GM12891 (cell line): ENCODE measurements at regions not wholly inside any gene's neighbourhood (a gene's known extent, or its start where the extent isn't known, plus 50 kb on each side); places are given as distances from the start of the nearest gene placed in this dataset.

Experiments
- PAX5 ChIP-seq: IDR thresholded peaks from 2 replicates; pipeline ENCODE4 v1.6.1; 2011; ENCODE audit warnings: low read length, moderate library complexity, mild to moderate bottlenecking; ENCODE audit not compliant: insufficient read depth, severe bottlenecking
- POLR2A ChIP-seq: IDR thresholded peaks from 2 replicates; pipeline ENCODE4 v1.6.1; 2011; ENCODE audit warnings: low read depth, low read length, control low read depth
- POLR2AphosphoS5 ChIP-seq: IDR thresholded peaks from 2 replicates; pipeline ENCODE4 v1.6.1; 2011; ENCODE audit warnings: low read depth, low read length, control low read depth
- POU2F2 ChIP-seq: IDR thresholded peaks from 2 replicates; pipeline ENCODE4 v1.6.1; 2011; ENCODE audit warnings: low read depth, mild to moderate bottlenecking, control low read depth, low read length, moderate library complexity
- SPI1 ChIP-seq: IDR thresholded peaks from 2 replicates; pipeline ENCODE4 v1.6.1; 2011; ENCODE audit warnings: low read depth, low read length, control low read depth
- TAF1 ChIP-seq: IDR thresholded peaks from 2 replicates; pipeline ENCODE4 v1.6.1; 2011; ENCODE audit warnings: low read depth, low read length, control low read depth

DNA sequence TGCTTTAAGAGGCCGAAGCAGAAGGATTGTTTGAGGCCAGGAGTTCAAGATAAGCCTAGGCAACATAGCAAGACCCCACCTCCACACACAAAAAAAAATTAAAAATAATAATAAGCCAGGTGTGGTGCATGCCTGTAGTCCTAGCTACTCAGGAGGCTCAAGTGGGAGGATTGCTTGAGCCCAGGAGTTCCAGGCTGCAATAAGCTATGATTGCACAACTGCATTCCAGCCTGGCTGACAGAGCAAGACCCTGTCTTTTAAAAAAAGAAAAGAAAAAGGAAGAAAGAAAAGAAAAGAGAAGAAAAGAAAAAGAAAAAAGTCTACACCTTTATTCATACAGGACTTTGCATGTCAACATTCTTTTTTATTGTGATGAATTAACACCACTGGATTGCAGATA is 2125.8 kb downstream of the MAT2B start:
- TF ChIP-seq TAF1 (no peak), POLR2AphosphoS5 (no peak), POLR2A (no peak), POU2F2 (no peak), SPI1 (no peak), PAX5 (no peak)
